Colon (tissue), 2 donors: ENCODE measurements at regions not wholly inside any gene's neighbourhood (a gene's known extent, or its start where the extent isn't known, plus 50 kb on each side); places are given as distances from the start of the nearest gene placed in this dataset.

Experiments used
- FAIRE-seq: peaks from 2 replicates; lab custom pipeline; 2012; peaks lifted over from hg19 to GRCh38; lab: Jason Lieb, UNC
- donor health status: control.
- donor health status: control.

DNA sequence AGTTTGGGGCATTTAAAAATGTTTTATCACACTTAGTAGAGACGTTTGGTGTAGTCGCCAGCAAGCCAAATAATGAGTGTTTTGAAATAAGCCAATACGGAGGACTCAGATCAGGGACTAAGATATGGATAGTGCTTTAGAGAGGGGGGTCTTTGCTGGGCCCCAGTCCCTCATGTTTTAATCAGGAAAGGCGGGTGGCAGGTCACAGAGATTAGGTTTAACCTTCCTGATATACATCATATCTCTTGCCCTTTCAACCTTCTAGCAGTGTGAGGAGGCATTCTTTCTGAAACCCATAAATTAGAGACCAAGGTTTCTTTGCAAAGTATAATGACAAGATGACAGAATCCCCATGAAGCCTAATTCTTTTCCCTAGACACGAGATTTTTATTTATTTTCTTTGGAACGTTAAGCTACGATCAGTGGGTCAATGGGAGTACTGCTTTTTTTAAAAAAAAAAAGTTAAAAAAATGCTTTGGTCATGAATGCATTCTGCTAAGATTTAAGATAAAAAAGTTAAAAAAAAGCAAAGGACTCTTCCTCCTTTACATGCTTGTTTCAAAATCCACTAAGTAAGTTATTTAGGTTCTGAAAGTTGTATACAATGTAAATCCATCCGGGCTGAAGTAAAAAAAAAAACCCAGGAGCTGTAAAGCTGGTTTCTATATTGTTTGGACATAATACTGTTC is 572.1 kb upstream of the SALL1 start:
- no peak for FAIRE-seq

DNA sequence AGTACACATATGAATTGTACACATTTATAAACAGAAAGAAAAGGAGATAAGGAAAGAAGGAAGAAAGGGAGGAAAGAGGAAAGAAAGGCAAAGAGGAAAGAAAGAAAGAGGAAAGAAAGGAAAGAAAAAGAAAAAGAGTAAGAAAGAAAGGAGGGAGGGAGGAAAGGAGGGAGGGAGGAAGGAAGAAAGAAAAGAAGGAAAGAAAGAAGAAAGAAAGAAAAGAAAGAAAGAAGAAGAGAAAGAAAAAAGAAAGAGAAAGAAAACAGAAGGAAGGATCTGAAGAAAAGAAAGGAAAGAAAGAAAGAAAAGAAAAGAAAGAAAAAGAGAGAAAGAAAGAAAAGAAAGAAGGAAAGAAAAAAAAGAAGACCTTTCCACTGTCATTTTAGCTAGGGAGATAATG is 571.4 kb upstream of the SALL1 start:
- no peak for FAIRE-seq

DNA sequence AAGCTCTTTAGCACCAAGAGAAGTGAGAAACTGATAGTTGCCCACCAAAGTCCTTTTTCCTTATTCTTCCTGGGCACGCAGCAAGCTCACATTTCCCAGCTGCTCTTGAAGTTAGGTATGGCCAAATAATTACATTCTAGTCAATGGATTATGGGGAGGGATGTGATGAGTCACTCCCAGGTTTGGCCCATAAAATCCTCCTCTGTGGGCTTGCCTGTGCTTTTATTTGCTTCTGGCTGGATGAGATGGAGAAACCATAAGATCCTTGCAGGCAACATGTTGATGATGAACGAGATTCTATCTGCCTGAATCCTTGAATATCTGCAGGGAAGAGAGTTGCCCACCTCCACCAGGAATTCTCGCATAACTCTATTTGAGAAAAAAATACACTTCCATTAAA is 568.3 kb upstream of the SALL1 start:
- FAIRE-seq: no peak

DNA sequence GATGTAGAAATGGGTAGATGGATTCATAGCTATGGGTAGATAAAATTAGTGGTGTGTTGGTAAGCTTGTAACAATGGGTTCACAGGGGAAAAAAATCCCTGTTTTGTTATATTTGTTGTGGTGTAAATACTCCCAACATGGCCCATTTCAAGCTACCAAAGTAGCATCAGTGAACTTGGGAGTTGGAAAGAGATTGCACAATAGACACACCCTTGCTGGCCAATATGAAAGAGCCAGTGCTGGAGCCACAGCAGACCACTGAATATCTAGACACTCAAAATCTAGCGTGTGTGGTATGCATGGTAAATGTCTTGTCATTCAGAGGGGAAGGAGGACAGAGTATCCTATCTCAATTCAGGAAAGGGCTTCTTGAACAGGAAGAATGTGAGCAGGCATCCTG is 565.1 kb upstream of the SALL1 start:
- FAIRE-seq: no peak

DNA sequence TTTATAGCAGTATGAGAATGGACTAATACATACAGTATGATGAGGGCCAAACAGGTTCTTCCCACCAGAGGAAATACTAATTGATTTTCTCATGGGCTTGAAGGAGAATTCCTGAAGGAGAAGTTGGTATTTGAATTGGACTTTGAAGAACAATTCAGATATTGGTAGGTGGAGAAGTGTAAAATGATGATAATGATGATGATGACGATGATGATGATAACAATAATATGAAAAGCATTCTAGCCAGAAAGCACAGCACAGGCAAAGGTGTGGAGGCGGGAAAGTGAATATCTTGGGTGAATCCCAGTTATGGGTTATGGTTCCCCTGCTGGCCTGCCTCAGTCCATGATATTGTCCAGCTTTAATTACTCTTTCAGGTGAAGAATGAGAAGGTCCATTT is 562.4 kb upstream of the SALL1 start:
- FAIRE-seq: no peak

DNA sequence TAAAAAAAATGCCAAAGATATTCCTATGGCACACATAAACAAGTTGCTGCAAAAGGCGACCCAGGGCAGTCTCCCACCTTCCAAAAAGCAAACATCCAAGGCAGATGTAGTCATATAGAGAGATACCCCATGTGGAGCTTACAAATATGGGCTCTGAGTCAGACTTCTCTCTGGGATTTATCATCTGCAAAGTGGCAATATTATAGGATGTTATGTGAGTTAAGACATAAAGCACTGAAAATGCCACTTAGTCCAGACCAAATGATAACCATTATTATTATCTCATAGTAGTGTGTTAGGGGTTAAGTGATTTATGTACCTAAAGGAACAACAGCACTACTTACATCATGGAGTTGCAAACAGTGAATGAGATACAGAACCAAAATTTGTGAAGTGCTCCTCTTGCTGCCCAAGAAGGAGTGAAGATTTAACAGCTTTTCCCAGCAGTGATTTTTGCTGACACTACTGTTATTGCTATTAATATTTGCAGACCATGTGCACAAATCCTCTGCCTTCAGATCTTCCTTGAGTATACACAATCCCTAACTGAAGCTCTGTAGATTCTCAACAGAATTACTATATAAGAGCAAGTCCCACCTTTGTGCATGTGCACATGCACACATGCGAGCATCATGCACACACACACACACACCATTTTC is 560.0 kb upstream of the SALL1 start:
- FAIRE-seq: no peak

DNA sequence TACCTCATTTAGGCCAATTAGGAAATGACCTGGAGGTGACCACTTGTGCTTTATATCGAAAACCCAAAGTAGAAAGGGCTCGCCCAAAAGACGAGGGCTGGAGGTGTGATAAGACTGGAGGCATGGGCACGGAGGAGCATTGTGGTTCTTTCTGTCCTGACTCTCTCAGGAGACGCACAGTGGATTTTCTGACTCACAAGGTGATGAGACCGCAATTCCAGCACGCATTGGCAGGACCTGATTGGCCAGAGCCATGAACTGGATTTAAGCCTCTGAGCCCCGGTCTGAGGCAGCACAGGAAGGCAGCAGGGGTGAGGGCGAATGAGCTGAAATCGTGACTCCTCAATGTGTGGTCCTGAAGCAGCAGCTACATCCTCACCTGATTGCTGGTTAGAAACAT is 559.1 kb upstream of the SALL1 start:
- no peak for FAIRE-seq

DNA sequence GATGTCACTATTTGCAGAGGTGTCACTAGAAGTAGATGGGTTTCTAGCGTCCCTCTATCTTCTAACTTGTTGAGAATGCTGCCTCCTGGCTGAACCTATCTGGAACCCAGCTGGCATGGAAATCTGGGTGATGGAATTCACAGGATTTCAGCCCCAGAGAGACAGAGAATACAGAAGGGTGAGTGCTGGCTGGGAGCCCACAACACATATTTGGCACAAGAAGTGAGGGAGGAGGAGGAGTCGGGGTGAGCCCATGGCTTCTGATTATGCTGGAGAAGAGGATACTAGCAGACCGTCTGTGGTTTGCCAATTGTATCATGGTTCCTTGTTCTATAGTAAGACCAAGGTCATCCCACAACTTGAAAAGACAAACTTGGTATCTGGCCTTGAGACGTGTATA is 557.8 kb upstream of the SALL1 start:
- no peak for FAIRE-seq

DNA sequence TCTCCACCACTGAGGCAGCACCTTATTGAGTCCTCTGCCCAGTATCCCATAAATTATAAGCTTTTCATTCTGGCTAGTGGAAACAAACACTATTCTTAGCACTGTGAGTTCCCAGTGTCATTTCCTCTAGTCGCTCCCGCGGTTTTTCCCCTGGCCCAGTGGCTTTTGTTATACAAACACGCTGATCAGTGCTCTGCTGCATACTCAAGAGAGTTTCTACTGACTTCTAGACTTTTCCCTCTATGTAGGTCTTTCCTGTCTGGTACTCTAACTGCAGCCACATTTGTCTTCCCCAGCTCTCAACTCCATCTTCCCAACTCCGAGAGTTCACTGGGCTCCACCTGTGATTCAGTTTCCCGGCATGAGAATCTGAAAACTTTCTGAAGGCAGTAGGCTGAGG is 556.6 kb upstream of the SALL1 start:
- no peak for FAIRE-seq

DNA sequence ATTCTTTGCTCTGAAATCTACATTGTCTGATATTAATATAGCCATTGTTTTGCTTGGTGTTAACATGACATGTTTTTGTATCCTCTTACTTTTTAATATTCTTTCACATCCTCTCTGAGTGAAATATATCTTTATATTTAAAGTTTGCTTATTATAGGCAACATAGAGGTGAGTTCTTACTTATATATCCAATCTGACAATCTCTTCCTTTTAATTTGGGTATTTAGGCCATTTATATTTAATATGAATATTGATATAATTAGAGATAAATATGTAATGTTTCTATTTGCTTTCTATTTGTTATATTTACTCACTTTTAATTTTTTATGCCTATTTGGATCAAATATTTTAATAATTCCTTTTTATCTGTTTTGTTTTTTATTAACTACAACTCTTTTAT is 554.1 kb upstream of the SALL1 start:
- FAIRE-seq: no peak

DNA sequence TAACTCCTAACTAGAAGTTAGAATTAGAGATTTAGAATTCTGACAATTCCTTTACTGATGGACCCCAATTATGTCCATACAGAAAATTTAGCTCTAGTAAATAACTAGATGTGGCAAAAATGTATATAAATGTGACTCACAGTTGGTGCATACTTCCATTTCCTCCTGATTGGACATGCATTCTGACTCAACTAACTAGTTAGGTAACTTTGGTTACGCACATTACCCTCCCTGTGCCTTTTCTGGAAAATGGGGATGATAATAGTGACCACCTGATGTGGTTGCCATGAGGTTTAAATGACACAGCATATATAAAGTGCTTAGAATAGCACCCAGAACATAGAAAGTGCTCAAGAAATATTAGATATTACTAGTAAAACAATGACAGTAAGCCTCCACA is 550.0 kb upstream of the SALL1 start:
- FAIRE-seq: no peak

DNA sequence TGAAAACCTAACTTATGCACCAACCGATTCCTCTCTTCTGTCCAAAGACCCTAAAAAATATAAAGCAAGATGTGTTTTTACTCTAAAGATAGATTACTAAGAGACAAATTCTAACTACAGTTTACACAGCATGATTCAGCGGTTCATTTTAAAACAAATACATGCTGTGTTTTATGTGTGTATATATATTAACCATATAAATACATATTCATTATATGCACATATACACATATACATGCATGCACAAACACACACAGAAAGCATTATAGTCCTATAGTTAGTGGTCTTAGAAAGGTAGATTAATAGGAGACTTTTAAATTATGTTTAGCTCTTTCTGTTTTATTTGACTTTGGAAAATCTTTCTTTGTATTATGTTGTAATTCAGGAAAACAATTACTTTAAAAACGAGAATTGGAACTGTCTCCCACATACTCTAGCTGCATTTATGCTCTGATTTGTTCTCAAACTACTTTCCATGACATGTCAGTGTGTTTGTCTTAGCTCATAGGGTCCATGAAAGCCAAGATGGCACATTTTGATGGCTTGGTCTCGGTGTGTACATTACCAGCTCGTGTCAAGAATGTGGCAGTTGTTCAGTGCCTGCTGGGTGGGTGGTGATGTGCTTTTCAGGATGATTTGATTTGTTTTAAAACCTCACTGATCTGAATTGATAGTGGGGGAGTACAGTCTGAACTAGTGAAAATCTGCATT is 548.8 kb upstream of the SALL1 start:
- FAIRE-seq: no peak

DNA sequence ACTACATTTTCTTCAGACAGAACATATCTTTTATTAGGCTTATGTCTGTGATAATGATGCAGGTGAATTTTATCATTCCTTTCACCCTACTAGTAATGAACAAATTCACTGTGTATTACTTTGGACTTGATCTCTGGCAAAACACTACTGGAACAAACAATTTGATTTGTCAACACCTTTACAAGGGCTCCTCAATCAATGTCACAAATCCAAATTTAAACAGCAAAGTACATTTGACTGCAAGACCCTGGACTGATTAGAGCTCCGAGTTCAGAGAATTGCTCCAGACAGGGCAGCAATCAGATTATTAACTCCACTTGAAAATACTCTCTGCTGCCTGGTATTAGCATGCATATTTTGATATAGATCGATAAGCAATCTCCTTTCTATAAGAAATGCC is 547.6 kb upstream of the SALL1 start:
- FAIRE-seq: no peak

DNA sequence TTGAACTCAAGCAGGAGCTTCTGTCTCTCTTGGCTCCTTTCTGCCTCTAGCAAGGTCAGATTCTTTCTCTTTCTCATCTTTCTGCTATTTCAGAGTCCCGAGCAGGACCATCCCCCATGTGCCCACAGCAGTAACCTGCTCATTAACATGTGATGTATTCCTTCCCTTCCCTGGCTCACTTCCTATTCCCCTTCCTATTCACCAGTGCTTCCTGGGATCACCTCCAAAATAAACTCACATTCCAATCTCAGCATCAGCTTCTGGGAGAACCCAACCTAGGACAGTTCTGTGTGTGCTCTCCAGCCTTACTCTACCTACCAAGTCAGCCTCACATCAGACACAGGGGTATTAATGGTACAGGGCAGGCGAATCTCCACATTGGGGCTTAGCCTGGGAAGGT is 546.4 kb upstream of the SALL1 start:
- FAIRE-seq: no peak

DNA sequence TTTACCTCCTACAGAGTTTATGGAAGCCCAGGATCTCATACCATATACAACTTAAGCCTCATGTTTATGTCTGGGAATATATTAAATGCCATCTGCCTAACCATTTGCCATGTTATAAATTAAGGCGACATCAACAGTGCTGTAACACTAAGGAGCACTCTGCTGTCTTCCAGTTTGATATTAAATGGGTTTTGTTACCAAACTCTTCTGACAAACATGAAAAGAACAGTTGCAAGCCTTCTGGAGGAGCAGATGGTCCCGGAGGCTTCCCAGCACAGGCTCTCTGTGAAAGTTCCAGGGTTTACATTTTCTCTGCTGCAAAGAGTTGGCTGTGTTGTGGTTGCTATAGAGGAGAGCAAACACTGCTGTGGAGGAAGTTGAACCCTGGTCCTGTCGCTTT is 545.3 kb upstream of the SALL1 start:
- no peak for FAIRE-seq

DNA sequence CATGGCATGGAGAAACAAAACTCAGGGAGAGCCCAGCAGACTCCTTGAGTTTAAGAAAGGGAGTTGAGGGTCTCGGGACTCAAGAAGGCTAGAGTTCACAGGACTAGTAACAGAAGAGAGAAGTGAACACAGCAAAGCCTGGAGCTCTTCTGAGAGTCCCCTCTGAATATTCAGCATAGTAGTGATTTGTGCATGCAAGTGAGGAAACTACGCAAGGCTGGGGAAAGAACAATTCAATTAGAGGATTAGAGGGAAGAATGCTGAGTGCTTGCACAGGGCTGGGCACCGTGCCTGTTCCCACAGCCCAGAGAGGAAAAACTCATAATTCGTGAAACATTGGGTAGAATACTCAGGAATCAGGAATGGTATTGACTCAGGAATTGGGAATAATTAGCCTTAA is 540.0 kb upstream of the SALL1 start:
- FAIRE-seq: no peak

DNA sequence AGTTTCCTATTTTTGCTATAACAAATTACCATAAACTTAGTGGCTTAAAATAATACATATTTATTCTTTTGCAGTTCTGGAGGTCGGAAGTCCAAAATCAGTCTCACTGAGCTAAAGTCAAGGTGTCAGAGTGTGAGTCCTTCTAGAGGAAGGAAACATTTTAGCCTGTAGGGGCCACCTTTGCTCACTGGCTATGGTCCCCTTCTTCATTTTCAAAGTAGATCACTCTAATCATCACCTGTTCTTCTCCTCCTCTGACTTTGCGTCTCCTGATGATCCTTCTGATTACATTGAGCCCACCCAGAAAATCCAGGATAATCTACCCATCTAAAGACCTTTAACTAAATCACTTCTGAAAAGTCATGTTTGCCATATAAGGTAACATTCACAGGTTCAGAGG is 534.4 kb upstream of the SALL1 start:
- no peak for FAIRE-seq

DNA sequence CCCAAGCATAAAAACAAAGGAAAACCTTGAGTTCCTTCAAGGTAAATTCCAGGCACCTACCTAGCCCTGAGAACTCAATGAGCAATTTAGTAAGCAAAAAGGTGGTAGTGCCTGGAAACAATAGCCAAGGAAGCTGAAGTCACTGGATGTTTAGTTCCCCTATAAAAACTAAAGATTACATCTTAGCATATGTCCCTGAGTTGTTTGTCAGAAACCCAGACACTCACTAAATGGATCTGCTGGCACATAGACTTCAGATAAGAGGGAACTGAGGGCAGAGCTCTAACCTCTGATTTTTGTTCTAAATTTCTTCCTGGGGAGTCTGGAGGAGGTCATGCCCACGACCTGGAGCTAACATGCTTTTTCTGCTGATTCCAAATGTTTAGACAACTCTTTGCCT is 532.8 kb upstream of the SALL1 start:
- FAIRE-seq: no peak

DNA sequence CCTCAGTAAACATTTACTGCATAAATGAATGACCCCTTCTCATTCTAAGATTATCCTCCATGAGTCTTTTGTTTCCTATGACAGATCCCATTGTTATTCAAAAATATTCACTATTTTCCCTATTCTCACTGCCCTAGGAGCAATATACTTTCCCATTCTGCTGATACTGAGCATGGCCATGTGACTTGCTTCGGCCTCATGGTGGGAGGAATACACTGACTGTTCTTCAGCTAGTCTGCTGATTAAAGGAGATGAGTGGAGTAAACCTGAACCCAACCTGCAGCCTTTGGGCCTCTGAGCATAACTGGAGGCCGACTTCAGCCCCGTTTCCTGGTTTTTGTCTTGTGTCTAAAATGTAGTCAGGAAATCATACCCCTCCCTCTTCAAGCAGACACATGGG is 531.8 kb upstream of the SALL1 start:
- FAIRE-seq: no peak

DNA sequence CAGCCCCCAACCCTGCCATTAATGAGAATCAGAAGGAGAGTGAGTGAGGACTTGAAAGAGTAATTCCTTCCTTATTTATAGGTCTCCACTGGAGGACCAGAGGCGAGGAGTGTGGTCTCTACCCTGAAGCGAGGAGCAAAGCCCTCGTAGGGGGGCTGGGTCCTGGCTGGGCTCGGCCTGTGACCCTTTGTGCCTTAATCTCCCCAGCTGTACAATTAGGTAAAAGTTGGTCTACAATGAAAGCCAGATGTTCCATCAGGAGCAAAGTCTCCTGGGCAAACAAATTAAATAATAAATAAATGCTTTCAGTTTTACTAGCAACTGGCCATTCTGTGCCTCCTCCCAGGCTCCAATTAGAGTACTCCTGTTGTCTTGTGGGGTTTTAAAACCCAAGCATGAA is 523.5 kb upstream of the SALL1 start:
- FAIRE-seq: no peak

DNA sequence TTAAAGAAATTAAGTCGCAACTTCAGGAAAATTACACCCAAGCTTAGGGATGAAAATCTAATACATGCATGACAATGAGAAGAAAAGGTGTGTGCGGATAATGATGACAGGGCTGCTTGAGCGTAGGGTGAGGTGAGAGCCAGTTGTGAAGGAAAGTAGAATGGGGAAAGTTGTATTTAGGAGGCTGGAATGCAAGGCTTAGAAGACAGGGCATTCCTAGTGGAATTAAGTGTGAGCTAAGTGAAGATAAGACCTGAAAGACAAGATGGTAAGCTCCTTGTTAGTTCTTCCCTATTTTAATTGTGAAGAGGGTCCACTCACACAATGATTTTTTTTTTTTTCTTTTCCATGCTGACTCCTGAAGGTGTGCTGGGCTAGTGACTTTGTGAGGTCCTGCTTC is 519.5 kb upstream of the SALL1 start:
- no peak for FAIRE-seq

DNA sequence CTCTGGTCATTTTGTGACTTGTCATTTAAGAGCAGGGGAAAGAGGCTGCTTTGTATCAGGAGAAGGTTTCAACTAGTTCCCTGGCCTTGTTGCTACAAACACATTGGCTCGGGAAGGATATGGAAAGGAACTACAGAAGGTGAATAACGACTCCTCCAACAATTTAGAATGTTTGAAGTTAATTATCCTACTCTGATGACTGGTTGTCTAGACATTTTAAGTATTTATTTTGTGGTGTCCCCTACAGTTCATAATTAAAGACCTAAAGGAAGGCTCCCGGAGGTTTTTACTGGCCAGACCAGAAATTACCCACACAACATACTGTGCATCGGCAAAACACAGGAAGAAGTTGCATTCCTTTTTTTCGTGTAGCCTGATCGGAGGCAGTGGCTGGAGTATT is 515.8 kb upstream of the SALL1 start:
- no peak for FAIRE-seq

DNA sequence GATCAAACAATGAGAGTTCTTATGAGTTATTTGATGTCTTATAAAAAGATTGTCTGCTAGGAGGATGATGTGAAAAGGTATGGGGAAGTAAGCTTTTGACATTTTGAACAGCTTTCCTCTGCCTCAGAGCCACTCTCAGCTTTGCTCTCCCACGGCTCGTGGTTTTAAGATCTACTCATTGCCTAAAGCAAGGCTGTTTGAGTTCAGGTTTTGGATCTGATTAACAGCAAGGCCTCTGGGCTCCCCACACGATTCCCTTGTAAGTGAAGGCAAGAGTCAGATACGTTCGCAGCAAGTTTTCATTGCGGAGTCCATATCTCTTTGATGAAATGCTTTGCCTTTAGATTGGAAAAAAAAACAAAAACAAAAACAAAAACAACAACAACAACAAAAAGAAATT is 515.0 kb upstream of the SALL1 start:
- FAIRE-seq: no peak
